H1 (cell line): ENCODE measurements at regions not wholly inside any gene's neighbourhood (a gene's known extent, or its start where the extent isn't known, plus 50 kb on each side); places are given as distances from the start of the nearest gene placed in this dataset.

Source experiments
- BCL11A ChIP-seq, 2 experiments: IDR thresholded peaks; one replicate each; pipeline ENCODE4 v1.6.1; 2011; ENCODE audit warnings: low read depth in 2 of 2, low read length in 2 of 2, mild to moderate bottlenecking in 2 of 2
- CHD7 ChIP-seq: fragments of 300-600 bp; sonication (generic); IDR thresholded peaks from 2 replicates; pipeline ENCODE4 v1.7.1; 2012; ENCODE audit warnings: low read length, moderate library complexity, mild to moderate bottlenecking, inconsistent platforms; ENCODE audit not compliant: insufficient replicate concordance
- CTCF ChIP-seq, 3 experiments: IDR thresholded peaks; 1 replicate in 2 of 3; 2 replicates in 1 of 3; pipeline versions ENCODE4 v1.5.1 to v1.6.1; 2011; ENCODE audit warnings: low read length in 3 of 3, mild to moderate bottlenecking in 3 of 3, inconsistent platforms in 2 of 3, low read depth in 1 of 3, moderate library complexity in 1 of 3; ENCODE audit not compliant: insufficient read depth in 1 of 3; ENCODE audit errors: control extremely low read depth in 1 of 3
- EGR1 ChIP-seq: IDR thresholded peaks from 2 replicates; pipeline ENCODE4 v1.6.1; 2011; ENCODE audit warnings: low read depth, low read length, borderline replicate concordance
- EZH2 ChIP-seq: fragments of 200-600 bp; sonication (generic); IDR thresholded peaks from 2 replicates; pipeline ENCODE4 v1.7.1; 2012; ENCODE audit warnings: low read depth, mild to moderate bottlenecking, moderate library complexity, low read length, inconsistent platforms; ENCODE audit not compliant: severe bottlenecking
- USF2 ChIP-seq: IDR thresholded peaks from 2 replicates; pipeline ENCODE4 v1.6.1; 2011; ENCODE audit warnings: low read length, improper control_type of control experiment

GRCh38 chr3:107216711-107217110, 160.5 kb upstream of the CCDC54 start (continued):
- no peak for TF ChIP-seq CHD7
- TF ChIP-seq EZH2: no peak
- TF ChIP-seq BCL11A (IDR thresholded peaks at IDR 0.05; ENCODE audit: low read depth in 2 of 2, low read length in 2 of 2): no peak
- no peak for TF ChIP-seq EGR1
- no peak for TF ChIP-seq USF2
- no peak for TF ChIP-seq CTCF (IDR thresholded peaks at IDR 0.05; ENCODE audit: control extremely low read depth in 1 of 3, insufficient read depth in 1 of 3, low read depth in 1 of 3, low read length in 3 of 3)
